HepG2 (cell line): ENCODE measurements at regions not wholly inside any gene's neighbourhood (a gene's known extent, or its start where the extent isn't known, plus 50 kb on each side); places are given as distances from the start of the nearest gene placed in this dataset.

Experiments
- ATAC-seq: fragments of 200-7000 bp; cut with Tn5 transposase; 3 replicates; pipeline ENCODE4 v1.9.1; 2020; ENCODE audit warnings: mild to moderate bottlenecking, moderate library complexity
- BruUV-seq: library from RNA; stranded (reverse); fragments of 400-500 nt; replicated peaks from 2 replicates; lab custom pipeline; 2021; lab: Mats Ljungman, UMichigan
- CTCF ChIA-PET: fragments of 300-600 bp; formaldehyde crosslinking; extraction: SDS; loops from one replicate; lab custom pipeline; 2021; ENCODE audit warnings: low total read pairs, inconsistent platforms, low intra/inter-chr PET ratio; lab: Yijun Ruan, JAX
- POLR2A ChIA-PET: fragments of 350-600 bp; sonication (Branson Sonifier 250); formaldehyde crosslinking; loops from one replicate; lab custom pipeline; 2020; ENCODE audit warnings: antibody characterized with exemption, inconsistent platforms; lab: Yijun Ruan, JAX
- DNase-seq: peaks from one replicate; pipeline ENCODE4 v3.0.0-alpha.2; 2015; ENCODE audit warnings: low spot score
- FAIRE-seq: peaks from 3 replicates; lab custom pipeline; 2011; peaks lifted over from hg19 to GRCh38; lab: Jason Lieb, UNC
- H2AFZ ChIP-seq: one replicate; pipeline ENCODE4 v1.6.1; 2011; ENCODE audit warnings: low read length, inconsistent platforms
- H3K27ac ChIP-seq: fragments of 300-600 bp; 3 replicates; pipeline ENCODE4 v1.8.0; 2011; ENCODE audit warnings: mixed run types, mild to moderate bottlenecking, mixed read lengths, low read length, inconsistent platforms; ENCODE audit not compliant: insufficient read depth; ENCODE audit errors: extremely low read length
- H3K27me3 ChIP-seq, 2 experiments: fragments of 200-600 bp in 1 of 2; 2 replicates in 1 of 2; 3 replicates in 1 of 2; pipeline versions ENCODE4 v1.6.0 to v1.8.0; 2011; ENCODE audit warnings: low read length in 2 of 2, mild to moderate bottlenecking in 2 of 2, moderate library complexity in 2 of 2, inconsistent platforms in 1 of 2; ENCODE audit not compliant: insufficient read depth in 2 of 2, control insufficient read depth in 1 of 2
- H3K36me3 ChIP-seq, 2 experiments: fragments of 200-600 bp in 1 of 2; replicated peaks in 1 of 2; 2 replicates in 1 of 2; 3 replicates in 1 of 2; pipeline versions ENCODE4 v1.5.1 to v1.8.0; 2011; ENCODE audit warnings: low read length in 2 of 2, inconsistent platforms in 1 of 2; ENCODE audit not compliant: insufficient read depth in 2 of 2, control insufficient read depth in 1 of 2
- H3K4me1 ChIP-seq: 2 replicates; pipeline ENCODE4 v1.5.1; 2012; ENCODE audit warnings: low read length, inconsistent platforms; ENCODE audit not compliant: insufficient read depth
- H3K4me2 ChIP-seq: 2 replicates; pipeline ENCODE4 v1.6.0; 2011; ENCODE audit warnings: low read depth, low read length, inconsistent platforms
- H3K4me3 ChIP-seq, 3 experiments: fragments of 200-600 bp in 1 of 3; sonication (generic), shearing (Covaris generic) in 1 of 3; replicated peaks in 1 of 3; 2 replicates each; pipeline ENCODE4 v1.5.1; 2011 to 2016; ENCODE audit warnings: low read length in 3 of 3, inconsistent platforms in 2 of 3, low read depth in 2 of 3, mild to moderate bottlenecking in 2 of 3, control low read depth in 1 of 3, mixed read lengths in 1 of 3; ENCODE audit not compliant: insufficient read depth in 1 of 3
- H3K79me2 ChIP-seq: one replicate; pipeline ENCODE4 v1.6.1; 2011; ENCODE audit warnings: low read length, inconsistent platforms; ENCODE audit not compliant: insufficient read depth
- H3K9ac ChIP-seq: 2 replicates; pipeline ENCODE4 v1.6.0; 2011; ENCODE audit warnings: mild to moderate bottlenecking, low read depth, low read length, inconsistent platforms; ENCODE audit not compliant: insufficient read depth
- H3K9me3 ChIP-seq: 2 replicates; pipeline ENCODE4 v1.5.1; 2012; ENCODE audit warnings: mild to moderate bottlenecking, low read length
- H4K20me1 ChIP-seq: 2 replicates; pipeline ENCODE4 v1.6.0; 2011; ENCODE audit warnings: inconsistent platforms, mild to moderate bottlenecking, low read length, moderate library complexity; ENCODE audit not compliant: insufficient read depth
- CREB1 ChIP-seq, 2 experiments: fragments of 450-650 bp in 1 of 2; IDR thresholded peaks; 2 replicates each; pipeline ENCODE4 v1.6.1; 2016 to 2017; ENCODE audit warnings: control low read depth in 1 of 2, mild to moderate bottlenecking in 1 of 2, missing compliant biosample characterization in 1 of 2, missing genetic modification characterization in 1 of 2
- HDAC2 ChIP-seq: sonication (generic); formaldehyde crosslinking; IDR thresholded peaks from 2 replicates; pipeline ENCODE4 v1.4.0; 2020; ENCODE audit warnings: missing genetic modification reagents
- ZBTB10 ChIP-seq: sonication (generic); formaldehyde crosslinking; IDR thresholded peaks from 2 replicates; pipeline ENCODE4 v1.4.0; 2020; ENCODE audit warnings: missing genetic modification reagents, borderline replicate concordance
- ZNF772 ChIP-seq: sonication (generic); formaldehyde crosslinking; IDR thresholded peaks from 2 replicates; pipeline ENCODE4 v1.5.0; 2020; ENCODE audit warnings: mild to moderate bottlenecking, missing genetic modification reagents
- WGBS: methylation state at CpG from one replicate; pipeline ENCODE4 v1.1.6; 2017; ENCODE audit warnings: low lambda C conversion rate; 5-methylcytosine and 5-hydroxymethylcytosine counted together
- in situ Hi-C: cut with HindIII; loops from 2 replicates; pipeline ENCODE4 v1.10.0; 2017; ENCODE audit warnings: low pct_unique_long_range_greater_than_20kb; ENCODE audit not compliant: extremely low pct_ligation_motif_present
- intact Hi-C: fragments of 100-400 bp; cut with micrococcal nuclease; formaldehyde crosslinking; loops from one replicate; pipeline ENCODE4 v1.10.0; 2022; ENCODE audit not compliant: unreplicated experiment

DNA sequence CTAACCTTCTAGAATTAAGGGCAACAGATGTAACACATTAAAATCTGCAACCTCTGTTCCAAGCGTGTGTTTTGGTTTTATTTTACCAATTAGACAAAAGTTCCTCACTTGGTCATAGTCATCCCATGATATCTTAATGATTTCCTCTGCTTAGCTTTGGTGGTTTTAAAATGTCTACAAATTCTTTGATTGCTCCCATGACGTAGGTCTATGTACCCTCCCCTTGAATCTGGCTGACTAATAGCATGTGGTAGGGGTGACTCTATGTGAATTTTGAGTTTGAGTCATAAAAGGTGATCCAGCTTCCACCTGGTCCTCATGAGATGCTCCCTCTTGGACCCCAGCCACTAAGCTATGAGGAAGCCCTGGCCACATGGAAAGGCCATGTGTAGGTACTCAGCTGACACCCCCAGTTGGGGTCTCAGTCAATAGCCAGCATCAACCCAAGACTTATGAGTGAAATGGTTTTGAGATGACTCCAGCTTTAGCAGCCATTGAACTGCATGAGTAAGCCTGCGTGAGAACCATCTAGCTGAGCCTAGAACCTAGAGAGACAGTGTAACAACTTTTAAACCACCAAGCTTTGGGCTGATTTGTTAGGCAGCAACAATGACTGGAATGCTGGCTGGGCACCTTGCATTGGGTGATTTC lies 247.1 kb downstream of the MSRB3 start:
- intact Hi-C loops (no loop called here), in situ Hi-C loops (no loop called here)
- H3K27me3 ChIP-seq: no peaks in the 10 kb centered on the region; a peak in 1 of 5 replicates
- H3K4me1 ChIP-seq: no peaks in the 10 kb centered on the region
- 32% methylated on average over 2 of the region's 3 CpGs for WGBS
- no peaks in the 10 kb centered on the region for H4K20me1 ChIP-seq
- FAIRE-seq (no peak), DNase-seq (no peak), ATAC-seq (no peak)
- H3K9ac ChIP-seq: no peak overlapping the region
- no peak overlapping the region for H3K4me3 ChIP-seq
- BruUV-seq: no TSS peak
- POLR2A ChIA-PET: no interaction called here
- H3K4me2 ChIP-seq: no peak overlapping the region
- TF ChIP-seq ZNF772 (CRISPR knock-in tag): no peak
- TF ChIP-seq CREB1 (IDR thresholded peaks at IDR 0.05): peak; percentile 37
- TF ChIP-seq CREB1 (CRISPR knock-in tag; IDR thresholded peaks at IDR 0.05): no peak
- H3K9me3 ChIP-seq: no peaks in the 10 kb centered on the region
- no peaks in the 10 kb centered on the region for H3K79me2 ChIP-seq
- H2AFZ ChIP-seq: no peak overlapping the region
- no peak overlapping the region for H3K27ac ChIP-seq
- CTCF ChIA-PET: no interaction called here
- no peaks in the 10 kb centered on the region for H3K36me3 ChIP-seq

- Histone ChIP-seq H3K4me2 (no peak overlapping the region), H3K27ac (no peak overlapping the region), H3K79me2 (no peaks in the 10 kb centered on the region), H4K20me1 (no peaks in the 10 kb centered on the region), H3K27me3 (no peaks in the 10 kb centered on the region; a peak in 1 of 5 replicates), H3K4me1 (no peaks in the 10 kb centered on the region), H3K4me3 (no peak overlapping the region), H2AFZ (no peak overlapping the region), H3K9me3 (no peaks in the 10 kb centered on the region), H3K9ac (no peak overlapping the region), H3K36me3 (no peaks in the 10 kb centered on the region)
- CTCF ChIA-PET: no interaction called here
- in situ Hi-C loops: no loop called here
- intact Hi-C loops: no loop called here
- no TSS peak for BruUV-seq
- TF ChIP-seq ZBTB10 (CRISPR knock-in tag) (no peak), HDAC2 (CRISPR knock-in tag) (no peak)
- no peak for DNase-seq
- ATAC-seq: no peak
- POLR2A ChIA-PET: no interaction called here
- FAIRE-seq: no peak
- WGBS: 3% methylated on average over 2 of the region's 2 CpGs
These were observed 247.8 kb downstream of the MSRB3 start for GRCh38 chr12:65526311-65526710.
